ENCODE measurements at regions not wholly inside any gene's neighbourhood (a gene's known extent, or its start where the extent isn't known, plus 50 kb on each side); places are given as distances from the start of the nearest gene placed in this dataset.
"Not testable (repeated sequence)": the region's sequence is repeated elsewhere in the genome, so short reads cannot be mapped to it uniquely, and the experiment has no call there.

DNA sequence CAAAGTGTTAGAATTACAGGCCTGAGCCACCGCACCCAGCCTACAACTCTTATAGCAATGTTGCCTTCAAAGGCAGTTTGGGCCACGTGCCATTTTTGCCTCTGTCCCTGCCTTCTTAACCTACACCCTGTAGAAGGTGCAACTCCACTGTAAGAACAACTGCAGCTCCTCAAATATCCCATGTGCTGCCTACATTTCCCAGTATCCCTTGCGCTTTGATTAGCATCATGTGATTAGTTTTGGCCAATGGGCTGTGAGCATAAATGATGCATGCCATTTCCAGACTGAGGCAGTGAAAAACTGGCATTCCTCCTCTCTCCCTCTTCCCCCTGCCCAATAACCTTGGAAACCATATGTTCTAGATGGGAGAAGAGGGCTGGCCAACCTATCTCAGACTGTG is 75.2 kb upstream of the MRI1 start:
- no peak for TF ChIP-seq CTCF (IDR thresholded peaks at IDR 0.05; ENCODE audit: borderline replicate concordance)
- no peak overlapping the region for H3K4me3 ChIP-seq
- no peaks in the 10 kb centered on the region for H3K36me3 ChIP-seq
- H3K27me3 ChIP-seq (ENCODE audit: low read depth), result peaks cover 21% of the 10 kb centered on the region
- no peak for DNase-seq
- H3K9me3 ChIP-seq (replicated peaks), result no peaks in the 10 kb centered on the region
- intact Hi-C loops (cut with micrococcal nuclease), result no loop called here
- no peak overlapping the region for H3K27ac ChIP-seq (replicated peaks)
- no peaks in the 10 kb centered on the region for H3K4me1 ChIP-seq

- Histone ChIP-seq H3K27me3 (ENCODE audit: low read depth) (no peaks in the 10 kb centered on the region), H3K9me3 (replicated peaks) (peaks cover 29% of the 10 kb centered on the region), H3K4me1 (no peaks in the 10 kb centered on the region), H3K36me3 (no peaks in the 10 kb centered on the region), H3K4me3 (no peak overlapping the region), H3K27ac (replicated peaks) (no peak overlapping the region)
- intact Hi-C loops (cut with micrococcal nuclease), result no loop called here
- TF ChIP-seq CTCF (IDR thresholded peaks at IDR 0.05; ENCODE audit: borderline replicate concordance), result no peak
- no peak for DNase-seq
Observed at GRCh38 chr19:13684021-13684420, 80.3 kb upstream of the MRI1 start.

DNA sequence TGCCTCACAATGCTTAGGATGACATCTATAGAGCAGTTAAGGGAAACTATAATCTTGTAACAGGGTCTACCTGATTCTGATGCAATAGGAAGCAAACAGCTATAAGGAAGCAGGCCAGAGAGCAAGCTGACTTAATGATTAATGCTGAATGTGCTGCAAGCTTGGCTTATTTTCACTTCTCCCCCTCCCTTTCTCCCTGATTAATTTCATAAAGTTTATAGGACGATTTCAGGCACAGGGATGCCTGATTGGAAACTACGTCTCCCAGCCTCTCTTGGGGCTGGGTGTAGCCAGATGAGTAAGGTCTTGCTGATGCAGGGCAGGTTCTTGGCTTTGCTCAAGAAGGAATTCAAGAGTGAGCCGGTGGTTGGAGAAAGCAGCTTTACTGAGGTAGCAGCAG is 82.8 kb upstream of the MRI1 start:
- no peak for TF ChIP-seq CTCF (IDR thresholded peaks at IDR 0.05; ENCODE audit: borderline replicate concordance)

GRCh38 chr19:13680708-13681360 is 83.5 kb upstream of the MRI1 start:
- H3K4me3 ChIP-seq; H3K27ac ChIP-seq (replicated peaks); H3K27me3 ChIP-seq (ENCODE audit: low read depth); DNase-seq; intact Hi-C loops (cut with micrococcal nuclease); H3K4me1 ChIP-seq; H3K36me3 ChIP-seq: not testable (repeated sequence)
- H3K9me3 ChIP-seq (replicated peaks), result peaks cover 34% of the 10 kb centered on the region

More for the DNA sequence above, 82.8 kb upstream of the MRI1 start:
- Histone ChIP-seq H3K27me3 (ENCODE audit: low read depth) (no peaks in the 10 kb centered on the region), H3K4me1 (no peaks in the 10 kb centered on the region), H3K36me3 (no peaks in the 10 kb centered on the region), H3K27ac (replicated peaks) (no peak overlapping the region), H3K9me3 (replicated peaks) (peaks cover 34% of the 10 kb centered on the region), H3K4me3 (no peak overlapping the region)
- intact Hi-C loops (cut with micrococcal nuclease), result no loop called here
- DNase-seq, result no peak

- H3K4me3 ChIP-seq; H3K27me3 ChIP-seq (ENCODE audit: low read depth); H3K27ac ChIP-seq (replicated peaks); DNase-seq; H3K4me1 ChIP-seq; H3K36me3 ChIP-seq; intact Hi-C loops (cut with micrococcal nuclease): not testable (repeated sequence)
- H3K9me3 ChIP-seq (replicated peaks), result peaks cover 34% of the 10 kb centered on the region
Observed at GRCh38 chr19:13676967-13677366, 87.4 kb upstream of the MRI1 start.

DNA sequence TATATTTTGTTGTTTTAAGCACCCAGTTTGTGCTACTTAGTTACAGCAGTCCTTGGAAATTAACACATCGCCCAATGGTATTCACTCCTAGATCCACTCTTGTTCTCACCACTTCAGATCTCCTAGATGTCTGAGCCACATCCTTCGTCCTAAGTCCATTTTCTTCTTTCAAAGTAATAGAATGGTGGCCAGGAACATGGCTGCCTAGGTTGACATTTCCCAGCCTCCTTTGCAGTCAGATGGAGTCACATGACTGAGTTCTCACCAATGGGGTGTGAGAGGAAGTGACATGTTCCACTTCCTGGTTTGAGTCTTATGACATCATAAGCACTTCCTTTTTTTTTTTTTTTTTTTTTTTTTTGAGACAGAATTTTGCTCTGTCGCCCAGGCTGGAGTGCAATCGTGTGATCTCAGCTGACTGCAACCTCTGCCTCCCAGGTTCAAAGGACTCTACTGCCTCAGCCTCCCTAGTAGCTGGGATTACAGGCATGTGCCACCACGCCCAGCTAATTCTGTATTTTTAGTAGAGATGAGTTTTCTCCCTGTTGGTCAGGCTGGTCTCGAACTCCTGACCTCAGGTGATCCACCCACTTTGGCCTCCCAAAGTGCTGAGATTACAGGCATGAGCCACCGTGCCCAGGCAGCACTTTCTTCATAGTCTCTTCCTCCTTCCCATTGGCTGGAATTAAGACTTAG is 91.7 kb upstream of the MRI1 start:
- H3K27ac ChIP-seq (replicated peaks); H3K36me3 ChIP-seq; DNase-seq; H3K4me3 ChIP-seq; H3K9me3 ChIP-seq (replicated peaks); intact Hi-C loops (cut with micrococcal nuclease); H3K27me3 ChIP-seq (ENCODE audit: low read depth): not testable (repeated sequence)
- H3K4me1 ChIP-seq, result peaks cover 17% of the 10 kb centered on the region

DNA sequence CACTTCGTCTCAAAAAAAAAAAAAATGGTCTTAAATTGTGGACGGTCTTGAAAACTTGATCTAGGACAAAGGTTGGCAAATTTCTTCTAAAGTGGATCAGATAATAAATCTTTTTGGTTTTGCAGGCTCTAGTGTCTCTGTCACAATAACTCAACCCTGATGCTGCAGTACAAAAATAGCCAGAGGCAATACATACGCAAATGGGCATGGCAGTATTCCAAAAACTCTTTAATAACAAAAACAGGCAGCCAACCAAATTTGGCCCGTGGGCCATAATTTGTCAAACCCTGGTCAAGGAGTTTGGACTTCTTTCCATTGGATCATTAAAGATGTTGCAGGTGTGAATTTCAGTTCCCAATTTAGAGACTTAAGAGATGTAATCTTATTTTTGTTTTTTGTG is 93.5 kb upstream of the MRI1 start:
- Histone ChIP-seq H3K27ac (replicated peaks) (no peak overlapping the region), H3K36me3 (no peaks in the 10 kb centered on the region), H3K4me3 (no peak overlapping the region), H3K9me3 (replicated peaks) (no peaks in the 10 kb centered on the region), H3K27me3 (ENCODE audit: low read depth) (no peaks in the 10 kb centered on the region), H3K4me1 (peaks cover 17% of the 10 kb centered on the region)
- intact Hi-C loops (cut with micrococcal nuclease), result no loop called here
- TF ChIP-seq CTCF (IDR thresholded peaks at IDR 0.05; ENCODE audit: borderline replicate concordance), result no peak
- DNase-seq, result no peak

Data from left ventricle myocardium inferior (tissue), 1 donor.